GM19452 (cell line): ENCODE measurements at regions not wholly inside any gene's neighbourhood (a gene's known extent, or its start where the extent isn't known, plus 50 kb on each side); places are given as distances from the start of the nearest gene placed in this dataset.

Experiments
- ATAC-seq: cut with Tn5 transposase; IDR thresholded peaks from one replicate; pipeline ENCODE4 v1.9.1; 2021; ENCODE audit not compliant: unreplicated experiment

DNA sequence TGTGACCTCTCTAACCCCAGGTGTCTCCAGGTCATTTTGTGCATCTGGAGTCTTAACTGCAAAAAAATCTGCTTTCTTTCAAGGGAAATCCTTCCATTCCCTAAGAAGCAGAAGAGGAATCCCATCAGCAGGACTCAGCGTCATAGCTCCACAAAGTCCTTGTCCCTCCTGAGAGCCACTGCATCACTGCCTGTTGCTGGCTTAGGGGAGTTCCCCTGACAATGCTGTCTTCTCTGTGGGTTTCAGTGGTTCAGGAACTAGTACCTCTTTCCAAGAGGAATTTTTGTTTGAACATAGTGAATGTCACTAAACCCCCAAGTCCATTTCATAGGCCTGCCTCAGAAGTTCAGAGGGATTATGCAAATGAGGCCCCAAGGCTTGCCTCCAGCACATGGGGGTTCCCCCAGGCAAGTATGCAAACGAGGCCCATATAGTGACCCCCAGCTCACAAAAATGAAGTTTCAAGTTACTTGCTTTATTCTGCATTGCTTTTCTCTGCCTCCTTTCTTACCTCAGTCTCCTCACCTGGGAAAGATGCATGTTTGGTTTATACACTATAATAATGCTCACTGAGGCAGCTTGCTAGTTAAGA is 513.9 kb upstream of the MEX3C start:
- ATAC-seq = no peak

DNA sequence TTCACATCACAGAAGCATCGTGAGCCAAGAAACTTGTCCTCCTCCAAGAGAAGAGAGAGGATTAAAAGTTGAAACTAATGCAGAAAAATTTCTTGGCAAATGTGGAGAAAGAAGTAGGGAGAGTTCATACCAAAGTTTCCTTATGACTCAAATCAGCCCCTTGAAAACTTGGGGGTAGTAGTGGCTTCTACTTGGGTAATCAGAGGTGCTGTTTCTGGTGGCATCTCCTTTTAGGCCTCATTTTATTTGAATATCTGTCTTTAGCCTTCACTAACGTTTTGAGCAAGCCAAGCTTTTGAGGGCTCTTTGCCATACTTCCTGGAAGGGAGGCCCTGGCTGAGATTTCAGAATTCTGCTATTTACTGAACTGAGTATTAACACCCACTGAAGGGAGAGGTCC is 515.3 kb upstream of the MEX3C start:
- no peak for ATAC-seq

DNA sequence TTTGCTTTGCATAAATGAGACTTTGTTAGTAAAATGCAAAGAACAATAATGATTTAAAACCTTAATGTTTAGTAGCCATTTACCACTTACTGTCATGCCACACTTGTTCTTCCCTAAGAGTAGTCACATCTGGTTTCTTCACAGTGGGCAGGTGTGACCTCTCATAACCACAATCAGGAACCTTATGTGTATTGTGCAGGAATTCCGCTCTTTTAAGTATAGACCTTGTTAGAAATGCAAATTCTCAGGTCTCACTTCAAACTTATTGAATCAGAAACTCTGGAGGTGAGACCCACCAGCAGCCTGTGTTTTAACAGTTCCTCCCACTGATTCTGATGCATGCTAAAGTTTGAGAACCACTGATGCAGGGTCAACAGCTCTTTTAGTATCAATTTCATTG is 518.8 kb upstream of the MEX3C start:
- no peak for ATAC-seq

DNA sequence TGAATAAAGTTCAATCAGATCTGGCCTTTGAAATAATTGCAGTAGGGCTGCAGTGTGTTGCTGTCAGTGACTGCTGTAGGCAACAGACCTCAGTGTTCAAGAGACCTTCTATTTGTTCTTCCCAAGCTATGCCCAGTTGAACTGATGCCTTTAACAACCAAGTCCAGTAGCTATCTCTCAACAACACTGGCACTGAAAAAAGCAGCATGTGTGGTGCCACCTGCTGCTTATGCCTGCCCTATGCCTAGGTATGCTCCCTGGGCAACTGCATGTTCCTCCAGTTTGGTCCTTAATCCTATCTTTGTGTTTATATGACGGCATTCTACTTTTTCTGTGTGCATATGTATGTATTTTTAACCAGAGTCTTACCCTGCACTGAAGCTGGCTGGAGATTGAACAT is 523.9 kb upstream of the MEX3C start:
- no peak for ATAC-seq

DNA sequence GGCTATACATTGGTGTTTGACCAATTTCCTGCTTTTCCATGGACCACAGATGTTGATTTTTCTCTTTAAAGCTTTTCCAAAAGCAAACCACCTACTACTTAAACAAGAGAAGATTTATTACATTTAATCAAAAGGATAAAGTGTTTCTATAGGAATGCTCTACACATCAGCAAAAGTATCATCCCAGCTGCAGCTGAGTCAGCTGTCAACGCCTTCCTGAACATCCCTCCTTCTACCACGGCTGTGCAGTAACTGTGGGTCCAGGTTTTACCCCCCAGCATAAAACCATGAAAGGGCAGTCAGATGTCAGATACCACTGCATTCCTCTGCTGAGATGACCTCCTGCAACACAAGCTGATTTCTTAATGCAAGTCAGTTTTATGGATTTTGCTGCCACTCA is 524.5 kb upstream of the MEX3C start:
- ATAC-seq = no peak

DNA sequence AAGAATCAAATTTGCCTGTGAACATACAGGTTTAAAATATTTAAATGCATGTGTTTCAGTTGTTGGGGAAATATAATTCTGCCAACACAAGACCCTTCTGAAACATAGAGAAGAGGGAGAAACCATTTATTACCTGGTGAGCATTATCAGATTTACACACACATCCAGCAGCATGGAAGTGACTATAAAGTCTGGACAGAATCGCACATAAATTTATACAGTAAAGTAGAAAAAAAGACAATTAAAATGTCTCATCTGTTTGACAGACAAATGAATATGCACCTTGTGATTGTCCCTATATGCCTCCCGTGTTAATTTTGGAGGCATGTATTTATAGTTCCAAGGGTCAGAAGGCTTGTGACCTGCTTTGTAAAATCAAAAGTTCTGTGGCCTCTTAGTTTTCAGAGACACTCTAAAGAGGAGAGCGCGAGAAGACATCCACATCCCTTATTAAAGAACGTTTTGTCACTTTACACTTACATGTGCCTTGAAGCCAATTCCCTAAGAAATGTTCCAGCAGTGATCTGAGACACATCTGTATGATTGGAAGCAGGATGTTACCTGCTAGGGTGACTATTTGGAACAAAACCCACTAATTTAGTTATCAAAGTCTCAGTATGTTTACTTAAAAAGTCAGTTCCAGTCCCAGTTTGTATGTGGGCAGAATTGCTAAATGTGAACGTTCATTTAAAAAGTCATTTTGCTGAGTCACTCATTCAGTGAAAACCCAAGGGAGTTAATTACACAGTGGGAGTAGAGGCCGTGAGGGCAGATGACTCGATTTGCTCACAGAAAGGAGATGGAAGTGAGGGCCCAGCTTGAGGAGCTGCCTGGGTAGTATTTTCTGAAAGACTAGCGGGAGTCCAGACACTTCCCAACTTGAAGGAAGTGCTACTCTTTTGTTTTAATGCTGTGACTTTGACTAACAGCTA is 527.6 kb upstream of the MEX3C start:
- ATAC-seq = no peak

DNA sequence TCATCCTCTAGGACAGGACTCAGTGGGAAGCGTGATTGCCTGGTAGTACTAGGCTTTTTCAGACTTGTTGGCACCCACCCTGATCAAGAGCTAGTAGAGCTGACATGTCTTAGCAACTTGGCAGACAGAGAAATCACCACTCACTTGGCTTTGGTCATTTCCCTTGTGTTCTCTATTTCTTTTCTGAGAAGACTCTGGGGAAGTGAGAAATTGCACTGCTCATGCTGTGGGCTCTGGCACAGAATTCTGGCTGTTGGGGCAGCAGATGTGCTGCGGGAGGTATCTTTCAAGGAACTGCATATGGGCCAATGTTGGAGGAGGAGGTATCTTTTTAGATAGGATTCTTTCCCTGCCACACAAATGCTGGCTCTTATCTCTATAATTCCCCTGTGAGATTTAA is 529.1 kb upstream of the MEX3C start:
- no peak for ATAC-seq

DNA sequence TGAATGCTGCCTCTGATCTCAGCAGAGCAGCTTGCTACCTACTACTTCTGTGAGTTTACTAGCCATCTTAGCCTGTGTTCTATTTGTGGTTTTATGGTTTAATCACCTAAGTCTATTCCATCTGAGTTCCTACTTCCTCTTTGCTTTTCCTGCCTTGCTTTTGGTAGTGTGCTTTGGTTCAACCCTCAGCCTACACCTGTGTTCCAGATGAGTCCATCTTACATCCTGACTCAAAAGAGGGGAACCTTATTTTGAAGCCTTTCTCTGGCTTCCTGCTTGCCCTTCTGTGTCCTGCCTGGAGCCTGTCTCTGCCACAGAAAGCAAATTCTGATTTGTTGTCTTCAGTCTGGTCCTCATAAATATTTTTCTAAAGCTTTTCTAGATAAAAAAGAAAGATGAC is 530.3 kb upstream of the MEX3C start:
- ATAC-seq = peak; percentile 51

DNA sequence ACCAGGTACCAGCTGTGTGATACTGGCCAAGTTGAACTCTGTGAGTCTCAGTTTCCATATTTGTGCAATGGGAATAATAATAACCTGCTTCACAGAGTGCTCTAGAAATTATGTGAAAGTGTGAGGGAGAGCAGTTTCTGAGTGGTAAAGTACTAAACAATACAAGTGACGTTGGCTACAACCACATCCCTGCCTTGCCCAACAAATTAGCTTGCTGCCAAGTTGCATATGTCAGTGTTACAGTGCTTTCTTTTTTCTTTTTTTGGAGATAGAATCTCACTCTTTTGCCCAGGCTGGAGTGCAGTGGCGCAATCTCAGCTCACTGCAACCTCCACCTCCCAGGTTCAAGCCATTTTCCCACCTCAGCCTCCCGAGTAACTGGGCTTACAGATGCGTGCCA is 533.6 kb upstream of the MEX3C start:
- ATAC-seq = no peak

DNA sequence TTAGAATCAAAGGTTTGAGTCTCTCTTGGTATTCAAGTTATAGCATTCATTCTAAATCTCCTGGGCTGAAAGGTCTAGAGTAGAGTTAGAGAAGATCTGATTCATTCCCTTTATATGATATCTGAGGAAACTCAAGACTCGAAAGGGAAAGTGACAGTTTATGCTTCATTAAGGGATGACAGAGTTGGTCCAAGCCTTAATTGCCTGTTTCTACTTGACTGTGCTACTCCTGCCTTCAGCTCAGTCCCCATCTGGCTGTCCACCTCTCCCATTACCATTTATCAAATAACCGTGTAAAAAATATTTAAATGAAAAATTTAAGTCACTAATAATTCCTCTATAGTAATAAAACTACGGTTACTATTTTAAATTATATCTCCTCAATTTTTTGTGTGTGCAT is 537.1 kb upstream of the MEX3C start:
- no peak for ATAC-seq

DNA sequence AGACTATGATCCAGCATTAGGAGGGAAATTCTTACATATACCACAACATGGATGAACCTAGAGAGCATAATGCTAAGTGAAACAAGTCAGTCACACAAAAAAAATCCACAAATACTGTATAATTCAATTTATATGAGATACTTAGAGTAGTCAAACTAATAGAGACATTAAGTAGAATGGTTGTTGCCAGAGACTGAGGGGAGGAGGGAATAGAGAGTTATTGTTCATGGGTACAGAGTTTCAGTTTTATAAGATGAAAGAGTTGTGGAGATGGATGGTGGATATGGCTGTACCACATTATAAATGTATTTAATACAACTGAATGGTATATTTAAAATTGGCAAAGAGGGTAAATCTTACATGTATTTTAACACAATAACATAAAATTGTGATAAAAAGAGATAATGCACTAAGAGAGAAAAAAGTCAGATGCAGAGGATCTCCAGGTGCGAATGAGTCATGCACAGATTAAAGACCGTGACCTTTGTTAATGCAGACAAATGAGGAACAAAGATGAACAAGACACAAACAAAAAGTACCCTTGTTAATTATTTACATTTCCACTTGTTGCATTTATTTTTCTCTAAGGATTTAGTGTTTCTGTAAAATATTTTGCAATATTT is 541.7 kb upstream of the MEX3C start:
- peak; percentile 92 for ATAC-seq

DNA sequence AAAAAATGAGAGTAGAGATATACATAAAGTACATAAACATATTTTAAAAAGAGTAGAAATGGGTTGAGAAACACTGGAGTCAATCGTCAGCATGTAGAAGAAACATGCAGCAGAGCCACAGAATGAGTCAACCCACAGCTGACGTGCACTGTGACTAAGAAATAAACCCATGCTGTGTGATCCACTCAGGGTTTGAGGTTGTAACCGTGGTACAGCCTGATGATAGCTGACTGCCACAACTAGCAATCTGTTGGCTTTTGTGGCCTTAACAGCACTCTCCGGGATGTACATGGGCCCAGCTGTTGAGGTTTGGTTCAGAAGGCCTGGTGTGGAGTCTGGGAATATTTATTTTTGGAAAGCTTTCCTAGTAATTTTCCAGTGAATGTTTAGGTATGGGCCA is 554.4 kb upstream of the MEX3C start:
- no peak for ATAC-seq

DNA sequence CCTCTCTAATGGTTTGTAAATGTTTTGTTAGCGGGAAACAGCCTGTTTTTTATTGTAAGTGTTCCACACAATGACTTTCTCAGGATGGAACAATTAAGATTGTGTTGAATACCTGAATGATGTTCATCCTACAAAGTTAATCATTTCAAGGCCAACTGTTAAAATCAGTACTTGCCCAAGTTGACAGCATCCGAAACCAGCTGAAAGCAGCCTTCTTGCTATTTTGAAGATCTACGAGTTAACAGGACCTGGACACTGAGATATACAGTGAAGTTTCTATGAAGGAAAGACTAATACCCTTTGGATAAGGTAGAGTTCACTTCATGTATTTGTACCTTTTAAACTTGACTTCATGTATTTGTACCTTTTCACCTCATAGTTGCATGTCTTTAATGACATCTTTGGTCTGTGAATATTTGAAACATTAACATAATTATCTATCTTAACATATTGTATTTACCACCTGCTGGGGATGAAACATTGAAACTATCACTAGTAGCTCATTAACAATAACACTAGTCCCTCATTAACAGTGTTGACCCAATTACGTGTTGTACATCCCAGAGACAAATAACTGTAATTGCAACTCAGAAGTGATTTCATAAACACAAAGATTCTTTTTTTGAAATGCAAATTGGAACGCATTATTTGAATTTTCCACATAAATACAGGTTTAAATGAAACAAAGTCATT is 556.0 kb upstream of the MEX3C start:
- no peak for ATAC-seq

DNA sequence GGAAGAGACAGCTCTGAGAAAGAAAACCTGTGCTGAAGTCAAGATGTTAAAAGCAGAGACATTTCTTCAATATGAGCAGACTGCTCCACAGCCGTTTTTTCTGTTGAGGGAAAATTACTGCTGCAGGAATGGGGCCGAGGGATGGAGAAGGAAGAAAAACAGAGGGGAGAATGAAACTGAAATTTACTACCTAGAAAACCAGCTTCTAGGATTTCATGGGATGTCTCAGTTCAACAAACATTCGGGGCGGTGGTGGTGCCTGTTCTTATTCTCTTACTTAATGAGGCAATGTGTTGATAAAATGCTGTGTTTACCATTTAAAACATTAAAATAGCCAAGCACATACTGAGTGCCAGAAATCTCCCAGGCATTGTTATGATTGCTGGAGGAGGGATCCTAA is 557.1 kb upstream of the MEX3C start:
- ATAC-seq = no peak

DNA sequence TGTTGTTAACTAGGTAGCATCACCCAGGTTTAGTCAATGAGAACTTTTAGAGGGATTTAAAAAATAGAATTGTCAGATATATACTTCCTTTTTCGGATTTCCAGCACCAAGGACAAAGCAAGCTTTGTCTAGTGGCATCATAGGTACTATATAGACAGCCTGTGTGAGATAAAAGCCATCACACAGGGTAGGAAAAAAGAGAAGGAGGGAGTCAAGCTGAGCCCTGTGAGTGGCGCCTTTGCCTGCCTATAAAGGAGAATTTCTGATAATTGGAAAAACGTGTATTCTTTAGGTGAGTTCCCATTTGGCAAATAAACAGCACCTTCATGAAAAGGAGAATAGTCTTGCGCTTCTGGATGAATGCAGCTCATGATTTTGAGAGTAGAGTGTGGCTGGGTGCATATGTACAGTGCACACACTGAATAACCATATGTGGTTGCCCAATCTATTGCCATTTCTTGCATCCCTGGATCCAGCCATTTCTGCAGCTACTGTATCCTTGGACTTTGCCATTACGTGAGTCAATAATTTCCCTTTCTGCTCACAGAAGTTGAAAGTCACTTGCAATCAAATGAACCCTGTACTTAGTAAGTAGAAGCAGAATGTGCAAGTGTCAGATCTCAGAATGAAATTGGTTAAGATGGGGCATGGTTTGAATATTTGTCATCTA is 559.9 kb upstream of the MEX3C start:
- ATAC-seq = no peak

DNA sequence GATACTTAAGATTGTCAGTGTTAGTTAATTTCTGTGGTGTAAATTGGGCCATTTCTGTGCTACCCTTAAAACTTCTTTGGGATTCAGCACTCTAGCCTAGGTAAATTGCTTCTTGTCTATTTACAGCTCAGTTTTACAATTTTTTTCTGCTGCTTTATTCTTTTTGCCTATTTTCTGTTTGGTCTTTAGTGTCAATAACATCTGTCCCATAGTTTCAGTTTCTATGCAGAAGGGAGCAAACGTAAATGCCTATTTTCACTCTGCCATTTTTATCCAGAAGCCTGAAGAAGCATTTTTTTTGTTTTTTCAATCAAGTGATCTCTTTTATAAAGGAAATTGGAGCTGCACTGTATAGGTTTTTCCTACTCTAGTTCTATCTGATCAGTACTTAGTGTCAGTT is 564.9 kb upstream of the MEX3C start:
- no peak for ATAC-seq

DNA sequence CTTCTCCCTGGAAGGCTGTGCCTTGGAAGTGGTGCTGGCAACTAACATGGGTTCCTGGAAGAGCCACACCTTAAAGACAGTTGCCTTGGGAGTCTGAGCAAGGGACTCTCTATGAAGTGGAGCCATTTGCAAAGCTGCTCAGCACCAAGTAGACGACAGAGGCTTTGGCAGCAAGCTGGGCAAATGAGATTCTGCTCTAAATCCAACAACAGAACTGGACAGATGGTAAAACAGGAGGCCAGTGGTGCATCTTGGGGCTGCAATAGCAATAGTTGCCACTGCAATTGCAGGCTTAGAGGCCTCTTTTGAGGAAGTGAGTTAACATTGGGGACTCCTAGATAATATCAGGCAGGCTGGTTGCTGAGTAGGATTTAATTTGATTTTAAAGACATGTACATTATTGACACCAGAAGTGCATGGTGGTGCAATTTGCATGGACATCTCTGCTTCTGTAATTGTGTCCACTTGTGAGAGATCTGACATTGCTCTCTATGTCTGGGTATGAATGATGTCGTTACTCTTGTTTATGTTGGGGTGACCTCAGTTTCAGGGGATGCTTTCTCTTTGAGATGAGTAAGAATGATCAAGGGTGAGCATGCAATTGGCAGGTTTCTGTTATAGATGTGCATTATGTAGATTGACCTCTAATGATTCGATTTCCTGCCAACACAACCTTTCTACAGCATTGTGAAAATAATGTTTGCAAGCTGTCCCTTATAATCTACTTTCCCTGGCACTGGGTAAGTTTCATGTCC is 568.3 kb upstream of the MEX3C start:
- no peak for ATAC-seq

DNA sequence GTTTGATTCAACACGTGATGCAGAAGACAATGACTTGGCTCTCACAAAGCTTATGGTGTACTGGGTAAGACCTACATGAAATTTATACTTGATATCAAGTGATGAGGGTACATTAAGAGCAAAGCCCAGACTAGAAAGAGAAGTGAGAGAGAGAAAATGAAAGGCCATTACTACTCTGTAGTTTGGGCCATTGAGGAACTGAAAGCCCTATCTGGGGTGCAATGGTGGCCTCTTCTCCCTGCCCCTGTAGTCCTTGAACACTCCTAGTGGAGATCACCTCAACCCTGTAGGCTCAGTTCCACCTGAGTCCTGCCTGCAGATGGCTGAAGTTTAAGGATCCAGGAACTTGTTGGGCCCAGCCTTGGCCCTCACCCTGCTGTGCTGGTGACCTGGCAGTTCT is 569.8 kb upstream of the MEX3C start:
- ATAC-seq = no peak

DNA sequence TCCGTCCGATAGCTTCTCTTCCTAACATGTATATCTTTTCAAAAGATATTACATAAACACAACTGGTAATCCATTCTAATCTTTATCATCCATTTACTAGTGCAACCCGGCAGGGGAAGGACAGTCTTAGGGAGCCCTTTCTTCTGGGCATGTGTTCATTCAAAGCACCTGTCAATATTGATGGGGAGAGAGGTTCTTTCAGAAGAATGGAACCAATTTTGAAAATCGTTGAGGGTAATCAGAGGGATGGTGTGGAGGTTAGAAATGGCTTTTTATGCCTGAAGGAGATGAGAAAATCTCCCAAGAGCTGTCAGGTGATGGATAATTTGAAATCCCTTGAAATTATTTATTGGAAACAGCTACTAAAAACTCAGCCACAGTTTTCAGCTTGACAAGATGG is 561.9 kb upstream of the DCC start:
- ATAC-seq = no peak

DNA sequence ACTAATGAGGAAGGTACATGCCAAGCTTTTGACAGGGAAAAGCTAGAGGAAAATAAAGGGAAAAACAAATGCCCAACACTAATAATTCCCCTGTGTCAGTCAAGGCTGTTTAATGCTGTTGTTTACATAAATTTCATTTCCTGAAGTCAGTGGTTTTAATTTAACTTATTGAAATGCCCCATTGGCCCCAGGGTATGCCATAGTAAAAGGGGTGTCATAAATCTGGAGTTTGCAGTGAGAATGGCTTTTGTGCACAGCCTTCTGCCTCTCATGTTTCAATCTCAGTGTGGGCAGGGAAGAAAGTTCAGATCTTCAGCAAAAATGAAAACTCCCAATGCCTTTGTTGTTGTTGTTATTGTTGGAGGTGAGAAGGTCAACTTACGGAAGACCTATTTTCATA is 550.1 kb upstream of the DCC start:
- ATAC-seq = no peak
